ENCODE measurements at regions not wholly inside any gene's neighbourhood (a gene's known extent, or its start where the extent isn't known, plus 50 kb on each side); places are given as distances from the start of the nearest gene placed in this dataset.

- no peaks in the 10 kb centered on the region for H3K27me3 ChIP-seq (ENCODE audit: control insufficient read depth, insufficient read depth, low read length)
- H3K36me3 ChIP-seq (ENCODE audit: control insufficient read depth, insufficient read depth, low read length) = no peaks in the 10 kb centered on the region
- no peak for DNase-seq (ENCODE audit: low read depth)
- H3K4me3 ChIP-seq (ENCODE audit: low read depth, low read length) = no peak overlapping the region
- no peak for TF ChIP-seq CTCF (IDR thresholded peaks at IDR 0.05; ENCODE audit: insufficient read depth, low read length, poor library complexity, severe bottlenecking)
These were observed 144.0 kb upstream of the PRNP start for GRCh38 chr20:4542270-4542669.

GRCh38 chr20:4534315-4534714, 151.9 kb upstream of the PRNP start:
- no peaks in the 10 kb centered on the region for H3K36me3 ChIP-seq (ENCODE audit: control insufficient read depth, insufficient read depth, low read length)
- no peak overlapping the region for H3K4me3 ChIP-seq (ENCODE audit: low read depth, low read length)
- no peak for TF ChIP-seq CTCF (IDR thresholded peaks at IDR 0.05; ENCODE audit: insufficient read depth, low read length, poor library complexity, severe bottlenecking)
- no peaks in the 10 kb centered on the region for H3K27me3 ChIP-seq (ENCODE audit: control insufficient read depth, insufficient read depth, low read length)
- no peak for DNase-seq (ENCODE audit: low read depth)

GRCh38 chr20:4533368-4534133, 152.7 kb upstream of the PRNP start:
- Histone ChIP-seq H3K36me3 (ENCODE audit: control insufficient read depth, insufficient read depth, low read length) (no peaks in the 10 kb centered on the region), H3K4me3 (ENCODE audit: low read depth, low read length) (no peak overlapping the region), H3K27me3 (ENCODE audit: control insufficient read depth, insufficient read depth, low read length) (no peaks in the 10 kb centered on the region)
- DNase-seq (ENCODE audit: low read depth) = no peak
- no peak for TF ChIP-seq CTCF (IDR thresholded peaks at IDR 0.05; ENCODE audit: insufficient read depth, low read length, poor library complexity, severe bottlenecking)

GRCh38 chr20:4532772-4533171, 153.5 kb upstream of the PRNP start:
- H3K36me3 ChIP-seq (ENCODE audit: control insufficient read depth, insufficient read depth, low read length) = no peaks in the 10 kb centered on the region
- no peak for DNase-seq (ENCODE audit: low read depth)
- H3K27me3 ChIP-seq (ENCODE audit: control insufficient read depth, insufficient read depth, low read length) = no peaks in the 10 kb centered on the region
- no peak for TF ChIP-seq CTCF (IDR thresholded peaks at IDR 0.05; ENCODE audit: insufficient read depth, low read length, poor library complexity, severe bottlenecking)
- H3K4me3 ChIP-seq (ENCODE audit: low read depth, low read length) = no peak overlapping the region

- no peak overlapping the region for H3K4me3 ChIP-seq (ENCODE audit: low read depth, low read length)
- H3K36me3 ChIP-seq (ENCODE audit: control insufficient read depth, insufficient read depth, low read length) = no peaks in the 10 kb centered on the region
- TF ChIP-seq CTCF (IDR thresholded peaks at IDR 0.05; ENCODE audit: insufficient read depth, low read length, poor library complexity, severe bottlenecking) = no peak
- DNase-seq (ENCODE audit: low read depth) = no peak
- H3K27me3 ChIP-seq (ENCODE audit: control insufficient read depth, insufficient read depth, low read length) = no peaks in the 10 kb centered on the region
These were observed 161.5 kb upstream of the PRNP start for GRCh38 chr20:4524792-4525191.

- Histone ChIP-seq H3K27me3 (ENCODE audit: control insufficient read depth, insufficient read depth, low read length) (no peaks in the 10 kb centered on the region), H3K4me3 (ENCODE audit: low read depth, low read length) (no peak overlapping the region), H3K36me3 (ENCODE audit: control insufficient read depth, insufficient read depth, low read length) (no peaks in the 10 kb centered on the region)
- no peak for DNase-seq (ENCODE audit: low read depth)
- TF ChIP-seq CTCF (IDR thresholded peaks at IDR 0.05; ENCODE audit: insufficient read depth, low read length, poor library complexity, severe bottlenecking) = no peak
These were observed 161.9 kb upstream of the PRNP start for GRCh38 chr20:4524307-4524706.
